ENCODE measurements at regions not wholly inside any gene's neighbourhood (a gene's known extent, or its start where the extent isn't known, plus 50 kb on each side); places are given as distances from the start of the nearest gene placed in this dataset.

DNA sequence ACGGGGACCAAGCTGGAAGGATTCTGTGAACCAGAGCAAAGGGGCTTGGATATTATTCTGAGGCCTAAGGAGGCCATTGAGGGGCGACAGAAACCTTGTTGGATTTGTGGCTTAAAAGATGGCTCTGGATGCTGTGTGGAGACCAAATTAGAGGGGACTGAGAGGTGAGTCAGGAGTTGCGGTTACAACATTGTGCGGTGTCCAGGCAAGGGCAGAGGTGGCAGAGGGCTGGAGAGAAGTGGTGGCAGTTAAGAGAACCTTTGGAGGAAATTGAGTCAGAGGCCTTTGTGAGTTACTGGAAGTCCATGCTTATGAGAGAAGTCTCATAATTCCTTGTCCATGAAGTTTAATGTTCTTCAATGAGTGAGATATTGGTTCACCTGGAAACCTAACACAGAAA, 143.2 kb downstream of the FAM43A start:
- Histone ChIP-seq H3K4me3 (no peak overlapping the region), H3K36me3 (no peaks in the 10 kb centered on the region), H3K9me3 (replicated peaks) (no peaks in the 10 kb centered on the region), H3K4me1 (no peaks in the 10 kb centered on the region), H3K27ac (no peak overlapping the region), H3K27me3 (no peaks in the 10 kb centered on the region; the same call in 1 of the 2 replicates)
- DNase-seq, result no peak

DNA sequence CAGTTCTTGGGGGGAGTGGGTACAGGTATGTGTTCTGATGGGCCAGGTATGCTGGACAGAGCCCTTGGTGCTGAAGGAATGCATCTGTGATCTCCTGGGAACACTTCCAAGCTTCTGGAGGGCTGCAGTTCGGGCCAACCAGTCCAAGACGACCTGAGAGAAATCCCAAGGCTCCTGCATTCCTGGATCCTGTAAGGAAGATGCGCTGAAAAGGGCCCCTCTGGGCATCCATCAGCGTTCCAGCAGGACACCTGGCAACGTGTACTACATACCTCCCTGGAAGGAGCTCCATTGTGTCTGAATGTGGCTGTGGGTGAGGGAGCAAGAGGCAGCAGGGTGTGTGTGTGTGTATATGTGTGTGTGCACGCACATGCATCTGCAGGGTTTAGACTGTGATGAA, 144.7 kb downstream of the FAM43A start:
- DNase-seq, result no peak
- H3K4me3 ChIP-seq, result no peak overlapping the region

DNA sequence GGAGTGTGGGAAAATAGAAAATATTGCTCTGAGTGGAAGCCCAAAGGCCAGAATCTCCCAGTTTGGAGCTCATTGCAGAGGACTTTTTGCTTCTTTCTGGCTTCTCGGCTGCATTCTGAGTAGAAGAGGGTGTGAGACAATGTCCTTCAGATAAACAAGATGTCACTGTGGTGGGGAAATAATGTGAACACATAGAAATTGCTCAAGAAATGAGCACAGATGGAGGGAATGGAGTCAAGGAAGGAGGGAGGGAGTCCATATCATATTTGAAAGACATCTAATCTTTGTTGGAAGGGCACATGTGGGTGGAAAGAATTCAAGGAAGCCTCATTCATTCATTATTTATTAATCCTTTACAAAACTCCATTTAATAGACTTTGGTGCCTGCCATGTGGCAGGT, 145.3 kb downstream of the FAM43A start:
- H3K4me3 ChIP-seq, result no peak overlapping the region
- no peaks in the 10 kb centered on the region for H3K36me3 ChIP-seq
- DNase-seq, result no peak
- H3K27me3 ChIP-seq, result no peaks in the 10 kb centered on the region; the same call in 1 of the 2 replicates
- H3K9me3 ChIP-seq (replicated peaks), result no peaks in the 10 kb centered on the region
- no peaks in the 10 kb centered on the region for H3K4me1 ChIP-seq
- no peak overlapping the region for H3K27ac ChIP-seq

More for the DNA sequence above, 144.7 kb downstream of the FAM43A start:
- H3K27me3 ChIP-seq, result no peaks in the 10 kb centered on the region; the same call in 1 of the 2 replicates
- no peaks in the 10 kb centered on the region for H3K4me1 ChIP-seq
- H3K36me3 ChIP-seq, result no peaks in the 10 kb centered on the region
- H3K27ac ChIP-seq, result no peak overlapping the region
- no peaks in the 10 kb centered on the region for H3K9me3 ChIP-seq (replicated peaks)

DNA sequence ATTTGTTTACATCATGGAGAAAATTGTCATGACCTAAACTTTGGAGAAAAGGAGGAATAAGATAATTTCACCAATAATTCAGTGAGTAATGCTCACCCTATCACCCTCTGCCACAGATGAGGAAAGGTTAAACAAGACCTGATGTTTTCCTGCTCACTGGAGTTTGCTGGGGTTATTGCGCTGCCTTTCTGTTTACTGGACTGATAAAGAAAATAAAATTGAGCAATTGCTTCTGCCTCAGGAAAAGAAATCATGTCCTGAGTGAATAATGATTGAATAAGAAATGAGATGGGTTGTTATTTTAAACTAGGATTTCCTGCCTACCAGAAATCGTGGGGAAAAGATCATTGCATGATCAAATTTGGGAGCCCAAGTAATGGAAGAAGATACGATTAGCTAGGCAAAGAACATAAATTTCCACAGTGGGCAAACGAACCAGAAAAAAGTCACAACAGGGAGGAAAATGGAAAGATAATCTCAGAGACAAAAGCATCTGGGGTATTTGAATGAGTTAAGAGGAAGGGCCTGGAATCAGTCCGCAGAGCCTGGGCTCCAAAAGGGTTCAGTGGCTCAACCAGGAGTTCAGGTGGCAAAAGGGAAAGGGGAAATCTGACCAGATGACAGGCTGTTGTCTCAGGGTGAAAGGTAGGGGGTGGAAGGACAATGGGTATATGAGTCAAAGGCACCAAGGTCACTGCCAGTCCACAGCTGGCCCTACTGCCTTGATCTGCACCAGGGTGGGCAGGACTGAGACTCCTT, 146.8 kb downstream of the FAM43A start:
- Histone ChIP-seq H3K27ac (no peak overlapping the region), H3K36me3 (no peaks in the 10 kb centered on the region), H3K9me3 (replicated peaks) (no peaks in the 10 kb centered on the region), H3K4me3 (no peak overlapping the region), H3K4me1 (no peaks in the 10 kb centered on the region), H3K27me3 (no peaks in the 10 kb centered on the region; the same call in 1 of the 2 replicates)
- DNase-seq, result no peak

DNA sequence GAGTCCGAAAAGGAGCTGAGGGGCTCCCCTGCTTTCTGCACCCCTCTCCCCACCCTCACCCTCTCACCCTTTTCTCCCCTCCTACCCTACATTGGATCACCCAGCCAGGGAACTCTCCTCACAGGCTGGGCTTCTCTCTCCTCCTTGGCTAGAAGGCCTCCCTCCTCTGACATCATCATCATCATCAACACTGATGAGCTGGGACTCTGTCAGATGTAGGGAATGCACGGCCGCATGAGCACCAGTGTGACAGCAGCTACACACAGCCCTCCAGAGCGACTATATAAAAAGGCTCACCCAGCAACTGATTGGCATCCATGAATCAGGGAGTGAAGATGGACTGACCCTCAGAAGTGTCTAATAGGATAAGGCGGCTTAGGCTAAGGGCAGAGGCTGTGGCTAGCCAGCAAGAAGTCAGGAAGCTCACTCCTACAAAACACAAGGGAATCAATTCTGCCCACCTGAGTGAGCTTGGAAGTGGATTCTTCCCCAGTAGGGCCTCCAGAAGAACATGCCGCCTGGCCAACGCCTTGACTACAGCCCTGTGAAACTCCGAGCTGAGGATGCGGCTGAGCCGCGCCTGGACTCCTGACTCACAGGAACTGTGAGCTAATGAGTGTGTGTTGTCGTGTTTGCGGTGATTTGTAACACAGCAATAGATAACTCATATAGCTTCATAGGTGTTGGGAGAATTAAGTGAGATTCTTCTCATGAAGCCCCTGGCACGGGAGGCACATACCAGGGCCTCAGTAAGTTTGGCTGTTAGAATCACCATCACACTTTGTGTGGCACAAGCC, 147.6 kb downstream of the FAM43A start:
- H3K27me3 ChIP-seq, result no peaks in the 10 kb centered on the region; the same call in 1 of the 2 replicates
- no peaks in the 10 kb centered on the region for H3K9me3 ChIP-seq (replicated peaks)
- no peak overlapping the region for H3K27ac ChIP-seq
- DNase-seq, result no peak
- H3K36me3 ChIP-seq, result no peaks in the 10 kb centered on the region
- no peaks in the 10 kb centered on the region for H3K4me1 ChIP-seq
- no peak overlapping the region for H3K4me3 ChIP-seq

DNA sequence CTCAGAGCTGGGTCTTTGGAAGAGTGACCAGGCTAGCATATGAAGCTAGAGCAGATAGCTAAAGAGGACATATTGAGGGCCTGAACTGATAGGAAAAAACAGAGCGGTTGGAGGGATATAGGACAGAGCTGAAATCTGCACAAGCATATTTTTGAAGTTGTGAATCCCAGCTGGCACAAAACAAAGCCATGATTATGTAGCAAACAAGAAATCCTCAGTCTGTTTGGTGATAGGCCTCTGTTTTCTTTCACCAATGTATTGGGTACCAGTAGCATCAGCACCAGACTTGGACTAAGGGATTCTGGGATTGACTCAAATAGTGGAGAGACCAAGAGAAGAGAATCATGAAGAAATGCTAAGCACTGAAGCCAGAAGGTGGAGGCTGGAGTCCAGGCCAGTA, 151.0 kb downstream of the FAM43A start:
- H3K4me1 ChIP-seq, result no peaks in the 10 kb centered on the region
- no peak overlapping the region for H3K27ac ChIP-seq
- no peaks in the 10 kb centered on the region for H3K36me3 ChIP-seq
- no peak overlapping the region for H3K4me3 ChIP-seq
- H3K9me3 ChIP-seq (replicated peaks), result no peaks in the 10 kb centered on the region
- no peak for DNase-seq
- H3K27me3 ChIP-seq, result no peaks in the 10 kb centered on the region

DNA sequence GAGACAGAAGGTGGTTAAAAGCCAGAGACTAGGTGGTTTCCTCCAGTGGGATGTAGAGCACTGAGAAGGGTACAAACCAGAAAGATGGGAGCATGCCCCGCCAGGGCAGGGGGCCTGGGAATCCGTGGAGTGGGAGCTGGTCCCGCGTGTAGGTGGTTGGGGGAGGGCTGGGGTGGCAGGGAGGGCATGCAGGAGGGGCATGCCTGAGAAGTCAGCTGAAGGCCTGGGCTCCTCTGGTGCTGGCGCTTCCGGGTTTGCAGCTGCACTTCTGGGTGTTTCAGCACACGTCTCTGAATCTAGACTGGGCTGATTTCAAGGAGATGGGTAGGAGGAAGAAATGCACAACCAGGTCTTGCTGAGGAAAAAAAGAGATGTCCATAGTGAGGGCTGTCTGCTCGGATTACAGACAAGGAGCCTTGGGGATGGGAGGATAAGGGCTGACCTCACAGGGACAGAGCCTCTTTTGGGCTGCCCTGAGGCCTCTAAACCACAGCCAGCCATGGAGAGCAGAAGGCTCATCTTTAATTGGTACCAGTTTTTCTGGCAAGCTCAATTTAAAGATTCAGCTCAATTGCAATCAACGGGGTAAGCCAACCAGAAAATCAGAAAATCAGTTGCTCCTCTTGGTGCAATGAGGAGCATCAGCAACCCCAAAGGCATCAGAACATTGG, 151.9 kb downstream of the FAM43A start:
- Histone ChIP-seq H3K27ac (no peak overlapping the region), H3K9me3 (replicated peaks) (no peaks in the 10 kb centered on the region), H3K4me3 (no peak overlapping the region), H3K36me3 (no peaks in the 10 kb centered on the region), H3K4me1 (no peaks in the 10 kb centered on the region), H3K27me3 (no peaks in the 10 kb centered on the region)
- DNase-seq, result no peak

DNA sequence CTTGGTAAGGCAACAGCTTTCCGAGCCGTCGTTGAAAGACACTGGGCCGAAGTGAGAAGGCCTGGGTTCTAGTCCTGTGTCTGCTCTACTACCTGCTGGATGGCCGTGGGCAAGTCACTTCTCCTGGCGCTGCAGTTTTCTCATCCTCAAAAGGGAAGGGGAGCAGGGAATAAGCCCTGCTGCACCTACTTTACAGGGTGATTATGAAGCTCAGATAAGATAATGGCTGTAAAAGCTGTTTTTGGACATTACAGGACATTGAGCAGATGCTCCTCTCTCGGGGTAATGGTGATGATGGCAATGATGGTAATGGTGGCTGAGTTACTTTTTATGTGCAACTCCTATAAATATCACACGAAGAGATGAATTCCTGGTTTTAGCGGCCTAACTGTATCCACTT, 152.6 kb downstream of the FAM43A start:
- no peaks in the 10 kb centered on the region for H3K4me1 ChIP-seq
- DNase-seq, result no peak

DNA sequence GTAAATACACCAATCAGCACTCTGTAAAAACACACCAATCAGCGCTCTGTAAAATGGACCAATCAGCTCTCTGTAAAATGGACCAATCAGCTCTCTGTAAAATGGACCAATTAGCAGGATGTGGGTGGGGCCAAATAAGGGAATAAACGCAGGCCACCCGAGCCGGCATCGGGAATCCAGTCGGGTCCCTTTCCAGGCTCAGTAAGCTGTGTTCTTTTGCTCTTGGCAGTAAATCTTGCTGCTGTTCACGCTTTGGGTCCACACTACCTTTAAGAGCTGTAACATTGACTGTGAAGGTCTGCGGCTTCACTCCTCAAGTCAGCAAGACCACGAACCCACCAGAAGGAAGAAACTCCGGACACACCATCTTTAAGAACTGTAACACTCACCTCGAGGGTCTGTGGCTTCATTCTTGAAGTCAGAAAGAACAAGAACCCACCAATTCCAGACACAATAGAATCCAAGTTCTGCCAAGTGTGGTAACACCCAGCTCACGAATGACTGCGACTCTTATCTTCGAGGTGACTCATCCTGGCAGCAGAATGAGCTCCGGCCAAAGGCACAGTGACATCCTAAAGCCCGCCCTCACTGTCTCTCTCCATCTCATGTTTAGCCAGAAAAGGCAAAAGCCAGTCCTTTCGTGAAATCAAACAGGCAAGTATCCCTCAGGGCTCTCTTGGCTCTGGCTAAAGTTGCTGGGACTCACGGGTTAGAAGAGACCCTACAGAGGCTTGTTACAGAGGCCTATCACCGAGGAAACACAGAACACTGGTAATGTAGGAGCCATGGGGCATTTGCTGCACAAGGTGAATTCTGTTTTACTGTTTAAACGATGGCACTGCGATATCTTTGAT, 155.2 kb downstream of the FAM43A start:
- Histone ChIP-seq H3K36me3 (no peaks in the 10 kb centered on the region), H3K27me3 (no peaks in the 10 kb centered on the region), H3K4me3 (no peak overlapping the region), H3K27ac (no peak overlapping the region), H3K9me3 (replicated peaks) (no peaks in the 10 kb centered on the region), H3K4me1 (no peaks in the 10 kb centered on the region)
- DNase-seq, result no peak

More for the DNA sequence above, 152.6 kb downstream of the FAM43A start:
- H3K36me3 ChIP-seq, result no peaks in the 10 kb centered on the region
- H3K9me3 ChIP-seq (replicated peaks), result no peaks in the 10 kb centered on the region
- no peaks in the 10 kb centered on the region for H3K27me3 ChIP-seq
- no peak overlapping the region for H3K27ac ChIP-seq
- H3K4me3 ChIP-seq, result no peak overlapping the region

DNA sequence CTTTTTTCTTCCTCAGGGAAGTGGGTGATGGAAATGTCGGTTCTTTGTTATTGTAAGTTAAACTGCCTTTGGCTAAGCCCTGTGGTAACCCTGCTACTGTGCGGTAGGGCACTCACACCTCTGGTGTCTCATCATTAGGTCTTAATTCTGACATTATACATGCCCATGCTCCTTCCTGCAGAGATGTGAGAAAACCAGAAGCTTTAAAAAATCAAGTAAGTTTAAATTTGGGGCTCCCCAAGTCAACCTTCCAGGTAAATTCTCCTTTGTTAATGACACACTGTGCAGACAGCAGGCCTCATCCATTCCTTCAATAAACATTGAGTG, 155.8 kb downstream of the FAM43A start:
- Histone ChIP-seq H3K4me3 (no peak overlapping the region), H3K4me1 (no peaks in the 10 kb centered on the region), H3K27me3 (no peaks in the 10 kb centered on the region), H3K36me3 (no peaks in the 10 kb centered on the region), H3K27ac (no peak overlapping the region), H3K9me3 (replicated peaks) (no peaks in the 10 kb centered on the region)
- DNase-seq, result no peak

DNA sequence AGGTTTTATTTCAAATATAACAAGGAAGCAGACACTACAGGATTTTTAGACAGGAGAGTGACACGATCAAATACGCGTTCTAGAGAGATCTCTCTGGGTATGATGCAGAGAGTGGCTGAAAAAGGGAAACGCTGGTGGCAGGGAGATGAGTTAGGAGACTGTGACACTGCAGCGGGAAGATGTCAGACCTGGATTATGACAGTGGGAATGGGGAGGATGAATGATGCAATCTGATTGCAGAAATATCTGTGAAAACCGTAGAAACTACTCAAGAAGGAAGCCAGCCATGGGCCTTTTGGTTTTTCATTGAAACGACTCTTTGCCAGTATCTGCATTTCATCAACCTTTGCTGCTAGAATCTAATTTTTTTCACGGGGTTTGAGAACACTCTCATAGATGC, 157.9 kb downstream of the FAM43A start:
- no peak overlapping the region for H3K27ac ChIP-seq
- H3K9me3 ChIP-seq (replicated peaks), result no peaks in the 10 kb centered on the region
- H3K27me3 ChIP-seq, result no peaks in the 10 kb centered on the region
- H3K4me1 ChIP-seq, result no peaks in the 10 kb centered on the region
- no peaks in the 10 kb centered on the region for H3K36me3 ChIP-seq
- H3K4me3 ChIP-seq, result no peak overlapping the region
- DNase-seq, result no peak

DNA sequence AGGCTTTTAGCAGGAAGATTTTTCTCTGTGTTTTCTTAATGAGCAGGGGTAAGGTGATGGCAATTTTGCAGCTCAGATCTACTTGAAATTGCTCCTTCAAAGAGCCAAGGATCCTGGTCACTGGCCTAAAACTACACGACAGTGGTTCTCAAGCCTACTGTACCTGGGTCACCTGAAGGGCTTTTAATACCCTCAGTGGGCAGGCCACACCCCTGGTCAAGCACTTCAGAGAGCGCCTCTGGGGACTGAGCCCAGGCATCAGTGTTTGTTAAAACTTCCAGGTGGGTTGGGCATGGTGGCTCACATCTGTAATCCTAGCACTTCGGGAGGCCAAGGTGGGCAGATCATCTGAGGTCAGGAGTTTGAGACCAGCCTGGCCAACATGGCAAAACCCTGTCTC, 158.4 kb downstream of the FAM43A start:
- Histone ChIP-seq H3K9me3 (replicated peaks) (no peaks in the 10 kb centered on the region), H3K36me3 (no peaks in the 10 kb centered on the region), H3K27ac (no peak overlapping the region), H3K4me3 (no peak overlapping the region), H3K27me3 (no peaks in the 10 kb centered on the region), H3K4me1 (no peaks in the 10 kb centered on the region)
- no peak for DNase-seq

DNA sequence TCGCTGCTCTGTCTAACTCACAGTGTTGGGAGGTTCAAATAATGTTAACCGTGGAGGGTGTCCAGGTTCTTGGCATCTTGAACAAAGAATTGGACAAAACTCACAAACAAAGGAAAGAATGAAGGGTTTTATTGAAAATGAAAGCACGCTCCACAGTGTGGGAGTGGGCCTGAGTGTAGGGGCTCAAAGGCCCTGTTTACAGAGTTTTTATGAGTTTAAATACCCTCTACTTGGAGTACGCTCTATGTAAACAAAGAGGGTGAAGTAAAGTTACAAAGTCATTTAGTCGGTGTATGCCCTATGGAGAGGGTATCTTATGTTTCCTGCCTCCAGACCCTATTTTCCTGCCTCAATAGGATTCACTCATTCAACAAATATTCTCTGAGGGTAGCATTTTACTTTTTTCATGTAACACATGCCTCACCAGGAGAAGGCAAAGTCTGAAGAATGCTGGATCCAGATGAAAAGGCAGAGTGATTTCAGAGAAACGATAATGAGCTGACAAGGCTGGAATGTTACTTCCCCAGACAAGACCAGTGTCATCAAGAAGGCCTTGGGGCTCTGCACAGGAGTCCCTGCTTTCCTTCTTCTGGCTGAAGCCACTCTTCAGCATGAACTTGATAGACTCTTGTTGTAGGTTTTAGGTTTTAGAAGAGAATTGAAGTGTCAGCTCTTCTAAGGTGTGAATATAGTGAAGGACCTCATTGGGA, 163.6 kb downstream of the FAM43A start:
- no peak overlapping the region for H3K27ac ChIP-seq
- H3K9me3 ChIP-seq (replicated peaks), result no peaks in the 10 kb centered on the region
- H3K27me3 ChIP-seq, result no peaks in the 10 kb centered on the region
- no peak overlapping the region for H3K4me3 ChIP-seq
- no peaks in the 10 kb centered on the region for H3K4me1 ChIP-seq
- no peak for DNase-seq
- H3K36me3 ChIP-seq, result no peaks in the 10 kb centered on the region

DNA sequence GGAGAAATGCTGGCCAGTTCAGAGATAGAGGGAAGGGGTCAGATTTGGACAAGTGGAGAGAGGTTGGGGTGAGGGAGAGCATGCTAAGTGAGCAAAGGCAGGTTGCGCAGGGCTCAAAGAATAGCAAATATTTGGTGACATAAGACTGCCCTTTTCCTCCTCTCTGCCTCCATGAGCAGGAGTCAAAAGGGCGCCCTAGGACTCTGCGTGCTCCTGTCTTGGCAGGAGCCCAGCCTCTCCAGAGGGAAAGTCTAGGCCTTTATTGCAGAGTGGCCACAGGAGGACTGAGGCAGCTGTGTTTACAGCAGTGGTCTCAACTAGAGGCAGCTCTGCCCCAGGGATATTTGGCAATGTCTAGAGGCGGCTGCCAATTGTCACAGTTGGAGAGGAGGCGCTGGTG, 165.6 kb downstream of the FAM43A start:
- H3K4me3 ChIP-seq, result no peak overlapping the region
- no peaks in the 10 kb centered on the region; the same call in 1 of the 2 replicates for H3K27me3 ChIP-seq
- DNase-seq, result no peak
- no peaks in the 10 kb centered on the region for H3K36me3 ChIP-seq
- H3K9me3 ChIP-seq (replicated peaks), result no peaks in the 10 kb centered on the region
- no peaks in the 10 kb centered on the region for H3K4me1 ChIP-seq
- no peak overlapping the region for H3K27ac ChIP-seq

Measured in SJCRH30 (cell line).